ENCODE measurements at regions not wholly inside any gene's neighbourhood (a gene's known extent, or its start where the extent isn't known, plus 50 kb on each side); places are given as distances from the start of the nearest gene placed in this dataset.

GRCh38 chr14:62027958-62028357 is 265.7 kb downstream of the SNAPC1 start:
- TF ChIP-seq ZKSCAN1 (IDR thresholded peaks at IDR 0.05; ENCODE audit: low read length) (no peak), HCFC1 (IDR thresholded peaks at IDR 0.05; ENCODE audit: low read depth, low read length) (no peak), DNMT1 (CRISPR knock-in tag; IDR thresholded peaks at IDR 0.05) (no peak), CTCF (CRISPR knock-in tag; IDR thresholded peaks at IDR 0.05) (no peak), POLR2A (IDR thresholded peaks at IDR 0.05; ENCODE audit: insufficient read depth in 1 of 2, low read depth in 2 of 2, low read length in 2 of 2) (no peak), ELF4 (CRISPR knock-in tag; IDR thresholded peaks at IDR 0.05; ENCODE audit: borderline replicate concordance) (no peak), MYNN (CRISPR knock-in tag; IDR thresholded peaks at IDR 0.05; ENCODE audit: low read depth) (no peak)

Measured in HepG2 (cell line).